ENCODE measurements at regions not wholly inside any gene's neighbourhood (a gene's known extent, or its start where the extent isn't known, plus 50 kb on each side); places are given as distances from the start of the nearest gene placed in this dataset.

DNA sequence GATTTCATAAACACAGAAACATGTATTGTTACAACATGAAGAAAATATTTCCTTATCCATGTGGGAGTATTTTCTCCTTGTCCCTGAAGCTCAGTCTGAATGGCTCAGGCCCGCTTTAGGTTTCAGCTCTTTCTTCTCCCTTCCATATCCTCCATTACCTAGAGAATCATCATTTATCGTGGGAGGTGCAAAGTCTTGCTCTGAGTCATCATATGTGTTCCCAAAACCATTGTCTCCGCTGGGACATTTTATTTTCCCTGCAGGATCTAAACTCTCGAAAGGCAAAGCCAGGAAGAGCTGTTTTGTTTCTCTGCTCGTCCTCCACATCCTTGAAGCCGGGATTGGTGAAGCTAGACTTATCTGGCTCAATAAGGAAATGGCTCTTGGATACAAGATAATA is 571.2 kb downstream of the EDEM1 start:
- TF ChIP-seq, protein P1, sequence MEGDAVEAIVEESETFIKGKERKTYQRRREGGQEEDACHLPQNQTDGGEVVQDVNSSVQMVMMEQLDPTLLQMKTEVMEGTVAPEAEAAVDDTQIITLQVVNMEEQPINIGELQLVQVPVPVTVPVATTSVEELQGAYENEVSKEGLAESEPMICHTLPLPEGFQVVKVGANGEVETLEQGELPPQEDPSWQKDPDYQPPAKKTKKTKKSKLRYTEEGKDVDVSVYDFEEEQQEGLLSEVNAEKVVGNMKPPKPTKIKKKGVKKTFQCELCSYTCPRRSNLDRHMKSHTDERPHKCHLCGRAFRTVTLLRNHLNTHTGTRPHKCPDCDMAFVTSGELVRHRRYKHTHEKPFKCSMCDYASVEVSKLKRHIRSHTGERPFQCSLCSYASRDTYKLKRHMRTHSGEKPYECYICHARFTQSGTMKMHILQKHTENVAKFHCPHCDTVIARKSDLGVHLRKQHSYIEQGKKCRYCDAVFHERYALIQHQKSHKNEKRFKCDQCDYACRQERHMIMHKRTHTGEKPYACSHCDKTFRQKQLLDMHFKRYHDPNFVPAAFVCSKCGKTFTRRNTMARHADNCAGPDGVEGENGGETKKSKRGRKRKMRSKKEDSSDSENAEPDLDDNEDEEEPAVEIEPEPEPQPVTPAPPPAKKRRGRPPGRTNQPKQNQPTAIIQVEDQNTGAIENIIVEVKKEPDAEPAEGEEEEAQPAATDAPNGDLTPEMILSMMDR (IDR thresholded peaks at IDR 0.05): no peak
- TF ChIP-seq POLR2A (IDR thresholded peaks at IDR 0.05): no peak
